Smooth muscle cell (in vitro differentiated cells): ENCODE measurements at regions not wholly inside any gene's neighbourhood (a gene's known extent, or its start where the extent isn't known, plus 50 kb on each side); places are given as distances from the start of the nearest gene placed in this dataset.

ENCODE experiments used
- DNase-seq: peaks from one replicate; lab custom pipeline; 2025; ENCODE audit not compliant: unreplicated experiment; lab: John Stamatoyannopoulos, UW
- H2AFZ ChIP-seq: fragments of 200-600 bp; sonication (generic); 2 replicates; pipeline ENCODE4 v1.6.0; 2016; ENCODE audit warnings: antibody characterized with exemption, low read depth, mild to moderate bottlenecking
- H3F3A ChIP-seq: fragments of 200-600 bp; sonication (generic); 2 replicates; pipeline ENCODE4 v1.6.0; 2017; ENCODE audit warnings: antibody characterized with exemption, low read depth
- H3K27ac ChIP-seq: fragments of 200-600 bp; sonication (generic); 2 replicates; pipeline ENCODE4 v1.5.1; 2016; ENCODE audit warnings: low read depth, mild to moderate bottlenecking
- H3K27me3 ChIP-seq: fragments of 200-600 bp; sonication (generic); 2 replicates; pipeline ENCODE4 v1.6.1; 2016; ENCODE audit warnings: low read depth, mild to moderate bottlenecking
- H3K36me3 ChIP-seq: fragments of 200-600 bp; sonication (generic); 2 replicates; pipeline ENCODE4 v1.5.1; 2016; ENCODE audit warnings: low read depth
- H3K4me1 ChIP-seq: fragments of 200-600 bp; sonication (generic); 2 replicates; pipeline ENCODE4 v1.5.1; 2016; ENCODE audit warnings: low read depth
- H3K4me2 ChIP-seq: fragments of 200-600 bp; sonication (generic); 2 replicates; pipeline ENCODE4 v1.6.0; 2016; ENCODE audit warnings: mild to moderate bottlenecking
- H3K4me3 ChIP-seq: fragments of 200-600 bp; sonication (generic); 2 replicates; pipeline ENCODE4 v1.5.1; 2016; ENCODE audit warnings: mild to moderate bottlenecking
- H3K79me2 ChIP-seq: fragments of 200-600 bp; sonication (generic); 2 replicates; pipeline ENCODE4 v1.6.0; 2016; ENCODE audit warnings: low read depth, mild to moderate bottlenecking
- H3K9ac ChIP-seq: fragments of 200-600 bp; sonication (generic); 2 replicates; pipeline ENCODE4 v1.6.0; 2016; ENCODE audit warnings: low read depth
- H3K9me3 ChIP-seq: fragments of 200-600 bp; sonication (generic); replicated peaks from 2 replicates; pipeline ENCODE4 v1.5.1; 2016; ENCODE audit warnings: low read depth
- H4K20me1 ChIP-seq: fragments of 200-600 bp; sonication (generic); 2 replicates; pipeline ENCODE4 v1.6.0; 2016; ENCODE audit warnings: low read depth
- CTCF ChIP-seq: fragments of 200-600 bp; sonication (generic); IDR thresholded peaks from 2 replicates; pipeline ENCODE4 v1.5.1; 2017; ENCODE audit warnings: borderline replicate concordance, mild to moderate bottlenecking, antibody characterized with exemption; ENCODE audit not compliant: insufficient read depth, poor library complexity, severe bottlenecking
- WGBS: methylation state at CpG from one replicate; pipeline ENCODE4 v1.1.7; 2016; ENCODE audit warnings: low lambda C conversion rate; 5-methylcytosine and 5-hydroxymethylcytosine counted together

GRCh38 chr3:59486520-59486919 is 436.7 kb upstream of the CFAP20DC start:
- H3K27me3 ChIP-seq: no peaks in the 10 kb centered on the region
- no peaks in the 10 kb centered on the region for H3K36me3 ChIP-seq
- no peaks in the 10 kb centered on the region for H4K20me1 ChIP-seq
- no peak overlapping the region for H3K4me2 ChIP-seq
- no peak overlapping the region for H2AFZ ChIP-seq
- no peak for TF ChIP-seq CTCF
- H3K9me3 ChIP-seq: no peaks in the 10 kb centered on the region
- WGBS: 54% methylated on average over 3 of the region's 3 CpGs
- H3K27ac ChIP-seq: no peak overlapping the region
- no peaks in the 10 kb centered on the region for H3K79me2 ChIP-seq
- H3F3A ChIP-seq: no peaks in the 10 kb centered on the region
- H3K4me3 ChIP-seq: no peak overlapping the region
- no peak overlapping the region for H3K9ac ChIP-seq
- DNase-seq: no peak
- no peaks in the 10 kb centered on the region for H3K4me1 ChIP-seq

GRCh38 chr3:59483191-59483590 is 433.4 kb upstream of the CFAP20DC start:
- no peak overlapping the region for H3K9ac ChIP-seq
- no peaks in the 10 kb centered on the region for H4K20me1 ChIP-seq
- no peaks in the 10 kb centered on the region for H3K36me3 ChIP-seq
- no peak overlapping the region for H2AFZ ChIP-seq
- no peak for TF ChIP-seq CTCF
- H3K4me3 ChIP-seq: no peak overlapping the region
- no peaks in the 10 kb centered on the region for H3K4me1 ChIP-seq
- no peaks in the 10 kb centered on the region for H3K9me3 ChIP-seq
- H3K27ac ChIP-seq: no peak overlapping the region
- H3K4me2 ChIP-seq: no peak overlapping the region
- WGBS: 97% methylated on average over 3 of the region's 3 CpGs
- H3K27me3 ChIP-seq: no peaks in the 10 kb centered on the region
- no peaks in the 10 kb centered on the region for H3F3A ChIP-seq
- no peak for DNase-seq
- no peaks in the 10 kb centered on the region for H3K79me2 ChIP-seq

- Histone ChIP-seq H3K4me2 (no peak overlapping the region), H3F3A (no peaks in the 10 kb centered on the region)
Measured at GRCh38 chr3:59482684-59483083, 432.9 kb upstream of the CFAP20DC start.

More at GRCh38 chr3:59482684-59483083, 432.9 kb upstream of the CFAP20DC start:
- no peak for DNase-seq
- Histone ChIP-seq H3K36me3 (no peaks in the 10 kb centered on the region), H3K9ac (no peak overlapping the region), H3K4me3 (no peak overlapping the region), H3K27ac (no peak overlapping the region), H2AFZ (no peak overlapping the region), H3K4me1 (no peaks in the 10 kb centered on the region), H3K9me3 (no peaks in the 10 kb centered on the region), H4K20me1 (no peaks in the 10 kb centered on the region), H3K79me2 (no peaks in the 10 kb centered on the region), H3K27me3 (no peaks in the 10 kb centered on the region)
- WGBS: 82% methylated on average over 5 of the region's 5 CpGs
- TF ChIP-seq CTCF: no peak
